GM12892 (cell line): ENCODE measurements at regions not wholly inside any gene's neighbourhood (a gene's known extent, or its start where the extent isn't known, plus 50 kb on each side); places are given as distances from the start of the nearest gene placed in this dataset.

Experiments
- POLR2A ChIP-seq: IDR thresholded peaks from 2 replicates; pipeline ENCODE4 v1.6.1; 2011; ENCODE audit warnings: low read depth, low read length, control low read depth
- POLR2AphosphoS5 ChIP-seq: IDR thresholded peaks from 2 replicates; pipeline ENCODE4 v1.6.1; 2011; ENCODE audit warnings: low read depth, low read length, control low read depth
- TAF1 ChIP-seq: IDR thresholded peaks from 2 replicates; pipeline ENCODE4 v1.6.1; 2011; ENCODE audit warnings: low read depth, mild to moderate bottlenecking, control low read depth, low read length, borderline replicate concordance

GRCh38 chr9:17990602-17991001, 411.7 kb downstream of the SH3GL2 start:
- TF ChIP-seq POLR2A: no peak
- TF ChIP-seq POLR2AphosphoS5: no peak
- TF ChIP-seq TAF1: no peak
